ENCODE measurements at regions not wholly inside any gene's neighbourhood (a gene's known extent, or its start where the extent isn't known, plus 50 kb on each side); places are given as distances from the start of the nearest gene placed in this dataset.
"Not testable (repeated sequence)": the region's sequence is repeated elsewhere in the genome, so short reads cannot be mapped to it uniquely, and the experiment has no call there.

GRCh38 chrX:39497117-39497516, 600.6 kb downstream of the BCOR start:
- TF ChIP-seq CTCF (IDR thresholded peaks at IDR 0.05 in 8 of 11, conservative IDR thresholded peaks at IDR 0.05 in 3 of 11); POLR2AphosphoS5 (IDR thresholded peaks at IDR 0.05); POLR2A (IDR thresholded peaks at IDR 0.05): not testable (repeated sequence)

All from spleen (tissue), 7 donors.